ENCODE measurements at regions not wholly inside any gene's neighbourhood (a gene's known extent, or its start where the extent isn't known, plus 50 kb on each side); places are given as distances from the start of the nearest gene placed in this dataset.
A peak's percentile ranks its signal among the peaks of the same experiment; 100 is the strongest.
"Not testable (repeated sequence)": the region's sequence is repeated elsewhere in the genome, so short reads cannot be mapped to it uniquely, and the experiment has no call there.

DNA sequence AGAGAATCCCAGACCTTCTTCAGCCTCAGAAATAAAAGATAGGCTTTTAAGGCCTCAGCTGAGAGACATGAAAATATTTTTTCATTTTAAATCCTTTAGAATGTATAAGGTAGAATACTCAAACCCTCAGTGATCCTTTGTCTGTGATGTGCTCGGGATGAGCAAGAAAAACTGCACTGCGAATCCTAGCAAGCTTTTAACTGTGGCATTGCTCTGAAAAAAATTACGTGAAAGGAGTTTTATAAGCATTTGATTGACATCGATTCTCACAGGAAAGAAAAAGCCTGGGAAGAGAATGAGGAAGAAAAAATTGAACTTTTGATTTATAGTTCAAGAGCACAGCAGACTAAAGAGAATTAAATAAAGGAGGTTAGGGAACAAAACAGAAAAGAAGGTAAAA is 120.0 kb downstream of the TMEM168 start:
- no peaks in the 10 kb centered on the region for H3K27me3 ChIP-seq (ENCODE audit: control insufficient read depth, insufficient read depth, low read length, poor library complexity, severe bottlenecking)
- no peaks in the 10 kb centered on the region for H3K9me3 ChIP-seq (ENCODE audit: control insufficient read depth, low read length)
- H3K4me1 ChIP-seq (ENCODE audit: control insufficient read depth, insufficient read depth, low read length) = peaks cover 9% of the 10 kb centered on the region
- H3K36me3 Mint-ChIP-seq (ENCODE audit: low read depth) = peaks cover 2% of the 10 kb centered on the region
- H3K4me3 ChIP-seq (ENCODE audit: low read length) = no peak overlapping the region
- H3K9me3 Mint-ChIP-seq = no peaks in the 10 kb centered on the region
- H3K4me3 Mint-ChIP-seq = no peak overlapping the region
- no peaks in the 10 kb centered on the region for H3K36me3 ChIP-seq (ENCODE audit: control insufficient read depth, insufficient read depth, low read length)
- TF ChIP-seq, protein P1, sequence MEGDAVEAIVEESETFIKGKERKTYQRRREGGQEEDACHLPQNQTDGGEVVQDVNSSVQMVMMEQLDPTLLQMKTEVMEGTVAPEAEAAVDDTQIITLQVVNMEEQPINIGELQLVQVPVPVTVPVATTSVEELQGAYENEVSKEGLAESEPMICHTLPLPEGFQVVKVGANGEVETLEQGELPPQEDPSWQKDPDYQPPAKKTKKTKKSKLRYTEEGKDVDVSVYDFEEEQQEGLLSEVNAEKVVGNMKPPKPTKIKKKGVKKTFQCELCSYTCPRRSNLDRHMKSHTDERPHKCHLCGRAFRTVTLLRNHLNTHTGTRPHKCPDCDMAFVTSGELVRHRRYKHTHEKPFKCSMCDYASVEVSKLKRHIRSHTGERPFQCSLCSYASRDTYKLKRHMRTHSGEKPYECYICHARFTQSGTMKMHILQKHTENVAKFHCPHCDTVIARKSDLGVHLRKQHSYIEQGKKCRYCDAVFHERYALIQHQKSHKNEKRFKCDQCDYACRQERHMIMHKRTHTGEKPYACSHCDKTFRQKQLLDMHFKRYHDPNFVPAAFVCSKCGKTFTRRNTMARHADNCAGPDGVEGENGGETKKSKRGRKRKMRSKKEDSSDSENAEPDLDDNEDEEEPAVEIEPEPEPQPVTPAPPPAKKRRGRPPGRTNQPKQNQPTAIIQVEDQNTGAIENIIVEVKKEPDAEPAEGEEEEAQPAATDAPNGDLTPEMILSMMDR (conservative IDR thresholded peaks at IDR 0.05) = no peak
- no peak overlapping the region for H3K27ac Mint-ChIP-seq
- no peak overlapping the region for H3K9ac ChIP-seq (ENCODE audit: extremely low read depth, low read length, poor library complexity, severe bottlenecking)
- H3K4me1 Mint-ChIP-seq = peaks cover 43% of the 10 kb centered on the region
- no peak overlapping the region for H3K27ac ChIP-seq (ENCODE audit: low read depth, low read length)
- 92 to 95% methylated on average over 4 of the region's 4 CpGs for WGBS, 2 experiments (ENCODE audit: insufficient coverage in 1 of 2, insufficient read length in 1 of 2)
- DNase-seq = no peak
- H3K27me3 Mint-ChIP-seq (ENCODE audit: insufficient read depth) = no peaks in the 10 kb centered on the region

DNA sequence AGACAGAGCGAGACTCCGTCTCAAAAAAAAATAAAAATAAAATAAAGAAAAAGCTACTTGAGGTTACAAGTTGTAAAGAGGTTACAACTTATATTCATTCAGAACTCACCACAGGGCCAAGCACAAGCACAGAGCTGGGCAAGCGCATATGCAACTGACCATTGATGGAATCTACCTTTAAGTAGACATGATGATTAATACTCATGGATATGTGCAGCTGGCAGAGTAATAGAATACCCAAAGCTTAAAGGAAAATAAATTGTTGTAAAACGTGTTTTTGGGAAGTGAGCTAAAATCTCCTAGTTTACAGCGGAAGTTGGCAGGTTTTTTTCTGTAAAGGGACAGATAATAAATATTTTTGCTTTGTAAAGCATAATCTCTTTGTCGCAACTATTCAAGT is 111.6 kb downstream of the TMEM168 start:
- Histone ChIP-seq H3K4me1 (ENCODE audit: control insufficient read depth, insufficient read depth, low read length) (peaks cover 18% of the 10 kb centered on the region), H3K9me3 (ENCODE audit: control insufficient read depth, low read length) (no peaks in the 10 kb centered on the region), H3K27me3 (ENCODE audit: control insufficient read depth, insufficient read depth, low read length, poor library complexity, severe bottlenecking) (no peaks in the 10 kb centered on the region), H3K27ac (ENCODE audit: low read depth, low read length) (no peak overlapping the region), H3K36me3 (ENCODE audit: control insufficient read depth, insufficient read depth, low read length) (no peaks in the 10 kb centered on the region), H3K4me3 (ENCODE audit: low read length) (no peak overlapping the region), H3K9ac (ENCODE audit: extremely low read depth, low read length, poor library complexity, severe bottlenecking) (no peak overlapping the region)
- H3K27me3 Mint-ChIP-seq (ENCODE audit: insufficient read depth) = no peaks in the 10 kb centered on the region
- H3K27ac Mint-ChIP-seq = no peak overlapping the region
- H3K4me1 Mint-ChIP-seq = peaks cover 46% of the 10 kb centered on the region
- no peak for DNase-seq
- TF ChIP-seq, protein P1 (conservative IDR thresholded peaks at IDR 0.05) = no peak
- no peaks in the 10 kb centered on the region for H3K36me3 Mint-ChIP-seq (ENCODE audit: low read depth)
- H3K4me3 Mint-ChIP-seq = no peak overlapping the region
- H3K9me3 Mint-ChIP-seq = no peaks in the 10 kb centered on the region
- 97 to 100% methylated on average over 3 to 5 of the region's 6 CpGs for WGBS, 2 experiments (ENCODE audit: insufficient coverage in 1 of 2, insufficient read length in 1 of 2)

DNA sequence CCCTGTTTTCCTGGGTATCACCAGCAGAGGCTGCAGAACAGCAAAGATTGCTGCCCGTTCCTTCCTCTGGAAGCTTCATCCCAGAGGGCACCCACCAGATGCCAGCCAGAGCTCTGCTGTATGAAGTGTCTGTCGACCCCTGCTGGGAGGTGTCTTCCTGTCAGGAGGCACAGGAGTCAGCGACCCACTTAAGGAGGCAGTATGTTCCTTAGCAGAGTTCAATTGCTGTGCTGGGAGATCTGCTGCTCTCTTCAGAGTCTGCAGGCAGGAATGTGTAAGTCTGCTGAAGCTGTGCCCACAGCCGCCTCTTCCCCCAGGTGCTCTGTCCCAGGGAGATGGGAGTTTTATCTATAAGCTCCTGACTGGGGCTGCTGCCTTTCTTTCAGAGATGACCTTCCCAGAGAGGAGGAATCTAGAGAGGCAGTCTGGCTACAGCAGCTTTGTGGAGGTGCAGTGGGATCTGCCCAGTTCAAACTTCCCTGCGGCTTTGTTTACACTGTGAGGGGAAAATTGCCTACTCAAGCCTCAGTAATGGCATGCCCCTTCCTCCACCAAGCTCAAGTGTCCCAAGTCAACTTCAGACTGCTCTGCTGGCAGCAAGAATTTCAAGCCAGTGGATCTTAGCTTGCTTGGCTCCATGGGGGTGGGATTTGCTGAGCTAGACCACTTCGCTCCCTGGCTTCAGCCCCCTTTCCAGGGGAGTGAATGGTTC is 100.6 kb downstream of the TMEM168 start:
- peak; percentile 64 for DNase-seq
- H3K9me3 ChIP-seq (ENCODE audit: control insufficient read depth, low read length) = peaks cover 24% of the 10 kb centered on the region
- not testable (repeated sequence) for H3K9ac ChIP-seq (ENCODE audit: extremely low read depth, low read length, poor library complexity, severe bottlenecking); H3K27ac ChIP-seq (ENCODE audit: low read depth, low read length); H3K4me3 Mint-ChIP-seq; H3K4me1 ChIP-seq (ENCODE audit: control insufficient read depth, insufficient read depth, low read length); H3K36me3 ChIP-seq (ENCODE audit: control insufficient read depth, insufficient read depth, low read length); H3K4me3 ChIP-seq (ENCODE audit: low read length); H3K27me3 Mint-ChIP-seq (ENCODE audit: insufficient read depth); H3K36me3 Mint-ChIP-seq (ENCODE audit: low read depth); H3K27me3 ChIP-seq (ENCODE audit: control insufficient read depth, insufficient read depth, low read length, poor library complexity, severe bottlenecking); H3K27ac Mint-ChIP-seq
- TF ChIP-seq, protein P1 (conservative IDR thresholded peaks at IDR 0.05) = peak; percentile 44
- 75 to 80% methylated on average over 2 to 6 of the region's 6 CpGs for WGBS, 2 experiments (ENCODE audit: insufficient coverage in 1 of 2, insufficient read length in 1 of 2)
- peaks cover 41% of the 10 kb centered on the region for H3K9me3 Mint-ChIP-seq
- peaks cover 44% of the 10 kb centered on the region for H3K4me1 Mint-ChIP-seq
